Mammary epithelial cell (primary cell): ENCODE measurements at regions not wholly inside any gene's neighbourhood (a gene's known extent, or its start where the extent isn't known, plus 50 kb on each side); places are given as distances from the start of the nearest gene placed in this dataset.

Source experiments
- CTCF ChIP-seq, 2 donors: IDR thresholded peaks in 1 of 2; conservative IDR thresholded peaks in 1 of 2; 2 replicates each; pipeline ENCODE4 v1.5.1; 2011 to 2012; ENCODE audit warnings: inconsistent platforms in 2 of 2, low read length in 2 of 2, mild to moderate bottlenecking in 2 of 2, control low read depth in 1 of 2, low read depth in 1 of 2; ENCODE audit not compliant: insufficient read depth in 1 of 2; ENCODE audit errors: extremely low read depth in 1 of 2
- EZH2 ChIP-seq: IDR thresholded peaks from 2 replicates; pipeline ENCODE4 v1.6.1; 2012; ENCODE audit warnings: low read length, inconsistent platforms, borderline replicate concordance

- peak in 1 of 2 donors; percentile 1 for TF ChIP-seq CTCF (conservative IDR thresholded peaks at IDR 0.05 in 1 of 2, IDR thresholded peaks at IDR 0.05 in 1 of 2; ENCODE audit: extremely low read depth in 1 of 2, insufficient read depth in 1 of 2, low read depth in 1 of 2, low read length in 2 of 2)
- no peak for TF ChIP-seq EZH2
Observed at GRCh38 chr11:134592391-134592990, 180.4 kb upstream of the B3GAT1 start.
